ENCODE measurements at regions not wholly inside any gene's neighbourhood (a gene's known extent, or its start where the extent isn't known, plus 50 kb on each side); places are given as distances from the start of the nearest gene placed in this dataset.

- TF ChIP-seq CTCF (IDR thresholded peaks at IDR 0.05; ENCODE audit: low read depth, low read length) (no peak), POLR2A (IDR thresholded peaks at IDR 0.05; ENCODE audit: extremely low read depth, insufficient read length) (no peak), MYC (IDR thresholded peaks at IDR 0.05; ENCODE audit: low read depth, low read length) (no peak)
- TF ChIP-seq, protein P1, sequence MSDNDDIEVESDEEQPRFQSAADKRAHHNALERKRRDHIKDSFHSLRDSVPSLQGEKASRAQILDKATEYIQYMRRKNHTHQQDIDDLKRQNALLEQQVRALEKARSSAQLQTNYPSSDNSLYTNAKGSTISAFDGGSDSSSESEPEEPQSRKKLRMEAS (IDR thresholded peaks at IDR 0.05; ENCODE audit: low read depth, low read length) = no peak
Observed at GRCh38 chr12:114735011-114735410, 51.0 kb upstream of the TBX3 start.
